Keratinocyte (primary cell): ENCODE measurements at regions not wholly inside any gene's neighbourhood (a gene's known extent, or its start where the extent isn't known, plus 50 kb on each side); places are given as distances from the start of the nearest gene placed in this dataset.

Experiments
- DNase-seq: peaks from one replicate; pipeline ENCODE4 v3.0.0-alpha.2; 2011; ENCODE audit warnings: low read depth, missing footprints, low spot score
- FAIRE-seq: peaks from 2 replicates; lab custom pipeline; 2011; peaks lifted over from hg19 to GRCh38; lab: Jason Lieb, UNC
- H2AFZ ChIP-seq: 2 replicates; pipeline ENCODE4 v1.6.0; 2012; ENCODE audit warnings: low read length, control low read depth, inconsistent platforms; ENCODE audit not compliant: control insufficient read depth
- H3K27ac ChIP-seq: 2 replicates; pipeline ENCODE4 v1.5.1; 2011; ENCODE audit warnings: low read length; ENCODE audit not compliant: control insufficient read depth, insufficient read depth
- H3K27me3 ChIP-seq: 3 replicates; pipeline ENCODE4 v1.6.0; 2011; ENCODE audit warnings: low read length; ENCODE audit not compliant: control insufficient read depth, insufficient read depth; ENCODE audit errors: extremely low read depth
- H3K36me3 ChIP-seq, 2 experiments: 2 replicates in 1 of 2; 3 replicates in 1 of 2; pipeline ENCODE4 v1.5.1; 2011; ENCODE audit warnings: low read length in 2 of 2, mild to moderate bottlenecking in 1 of 2; ENCODE audit not compliant: control insufficient read depth in 2 of 2, insufficient read depth in 2 of 2; ENCODE audit errors: extremely low read depth in 1 of 2
- H3K4me1 ChIP-seq: 3 replicates; pipeline ENCODE4 v1.5.1; 2011; ENCODE audit warnings: low read length; ENCODE audit not compliant: control insufficient read depth, insufficient read depth; ENCODE audit errors: extremely low read depth
- H3K4me2 ChIP-seq: 3 replicates; pipeline ENCODE4 v1.6.0; 2011; ENCODE audit warnings: low read depth, low read length; ENCODE audit not compliant: control insufficient read depth, insufficient read depth; ENCODE audit errors: extremely low read depth
- H3K4me3 ChIP-seq, 3 experiments: fragments of 200-600 bp in 1 of 3; sonication (generic) in 1 of 3; 2 replicates in 2 of 3; 3 replicates in 1 of 3; pipeline ENCODE4 v1.5.1; 2011 to 2016; ENCODE audit warnings: low read length in 3 of 3, mild to moderate bottlenecking in 3 of 3, control low read depth in 2 of 3, inconsistent platforms in 1 of 3, low read depth in 1 of 3, mixed read lengths in 1 of 3, mixed run types in 1 of 3, moderate library complexity in 1 of 3; ENCODE audit not compliant: control insufficient read depth in 2 of 3, insufficient read depth in 2 of 3; ENCODE audit errors: extremely low read depth in 1 of 3
- H3K79me2 ChIP-seq: 2 replicates; pipeline ENCODE4 v1.6.0; 2012; ENCODE audit warnings: low read length; ENCODE audit not compliant: control insufficient read depth, insufficient read depth
- H3K9ac ChIP-seq: 3 replicates; pipeline ENCODE4 v1.6.0; 2011; ENCODE audit warnings: low read length; ENCODE audit not compliant: control insufficient read depth, insufficient read depth; ENCODE audit errors: extremely low read depth
- H3K9me1 ChIP-seq: 3 replicates; pipeline ENCODE4 v1.6.0; 2011; ENCODE audit warnings: low read length; ENCODE audit not compliant: control insufficient read depth, insufficient read depth; ENCODE audit errors: extremely low read depth
- H3K9me3 ChIP-seq: 2 replicates; pipeline ENCODE4 v1.5.1; 2012; ENCODE audit warnings: low read depth, low read length; ENCODE audit not compliant: control insufficient read depth
- H4K20me1 ChIP-seq: 3 replicates; pipeline ENCODE4 v1.6.0; 2011; ENCODE audit warnings: low read length; ENCODE audit not compliant: control insufficient read depth, insufficient read depth; ENCODE audit errors: extremely low read depth
- CTCF ChIP-seq, 3 experiments: IDR thresholded peaks in 1 of 3; conservative IDR thresholded peaks in 1 of 3; optimal IDR thresholded peaks in 1 of 3; 2 replicates in 2 of 3; 3 replicates in 1 of 3; pipeline versions ENCODE3 to v1.5.1; 2011; ENCODE audit warnings: low read length in 3 of 3, mild to moderate bottlenecking in 3 of 3, moderate library complexity in 2 of 3, control low read depth in 1 of 3, inconsistent platforms in 1 of 3; ENCODE audit not compliant: insufficient read depth in 2 of 3; ENCODE audit errors: extremely low read depth in 1 of 3
- EZH2 ChIP-seq: IDR thresholded peaks from one replicate; pipeline ENCODE4 v1.6.1; 2012; ENCODE audit warnings: inconsistent platforms, mild to moderate bottlenecking, low read length, moderate library complexity
- dilution Hi-C: fragments of 300-500 bp; cut with MboI; formaldehyde crosslinking; loops from one replicate; pipeline ENCODE4 v1.7.0; 2020; ENCODE audit warnings: low sequenced_read_pairs; ENCODE audit not compliant: extremely low pct_ligation_motif_present

- Histone ChIP-seq H3K79me2 (no peaks in the 10 kb centered on the region), H3K36me3 (no peaks in the 10 kb centered on the region), H4K20me1 (no peaks in the 10 kb centered on the region), H3K4me3 (no peak overlapping the region), H3K9me1 (no peaks in the 10 kb centered on the region), H3K4me1 (peaks cover 6% of the 10 kb centered on the region), H3K27ac (no peak overlapping the region), H3K9me3 (no peaks in the 10 kb centered on the region), H3K27me3 (peaks cover 30% of the 10 kb centered on the region), H2AFZ (no peak overlapping the region), H3K9ac (no peak overlapping the region), H3K4me2 (no peak overlapping the region)
- DNase-seq (no peak), FAIRE-seq (no peak)
- no peak for TF ChIP-seq EZH2
- TF ChIP-seq CTCF (optimal IDR thresholded peaks at IDR 0.05 in 1 of 3, IDR thresholded peaks at IDR 0.05 in 1 of 3, conservative IDR thresholded peaks at IDR 0.05 in 1 of 3; ENCODE audit: extremely low read depth in 1 of 3, insufficient read depth in 2 of 3, low read length in 3 of 3): peak in 1 of 3 experiments; percentile 4
- dilution Hi-C loops: no loop called here
Observed at GRCh38 chr4:1570291-1571164, 113.6 kb downstream of the FAM53A start.

GRCh38 chr4:1569461-1570151 lies 114.5 kb downstream of the FAM53A start:
- H3K4me1 ChIP-seq: peaks cover 7% of the 10 kb centered on the region
- no peaks in the 10 kb centered on the region for H4K20me1 ChIP-seq
- no peaks in the 10 kb centered on the region for H3K9me1 ChIP-seq
- no peak overlapping the region for H3K4me3 ChIP-seq
- DNase-seq (no peak), FAIRE-seq (no peak)
- H3K36me3 ChIP-seq: no peaks in the 10 kb centered on the region
- TF ChIP-seq EZH2: no peak
- no peak for TF ChIP-seq CTCF (optimal IDR thresholded peaks at IDR 0.05 in 1 of 3, IDR thresholded peaks at IDR 0.05 in 1 of 3, conservative IDR thresholded peaks at IDR 0.05 in 1 of 3; ENCODE audit: extremely low read depth in 1 of 3, insufficient read depth in 2 of 3, low read length in 3 of 3)
- H3K4me2 ChIP-seq: no peak overlapping the region
- no peak overlapping the region for H2AFZ ChIP-seq
- no peaks in the 10 kb centered on the region for H3K9me3 ChIP-seq
- H3K27me3 ChIP-seq: peaks cover 39% of the 10 kb centered on the region
- H3K27ac ChIP-seq: no peak overlapping the region
- no peaks in the 10 kb centered on the region for H3K79me2 ChIP-seq
- dilution Hi-C loops: no loop called here
- H3K9ac ChIP-seq: no peak overlapping the region
